IMR-90 (cell line): ENCODE measurements at regions not wholly inside any gene's neighbourhood (a gene's known extent, or its start where the extent isn't known, plus 50 kb on each side); places are given as distances from the start of the nearest gene placed in this dataset.

Source experiments
- ATAC-seq: fragments of 200-7000 bp; cut with Tn5 transposase; 2 replicates; pipeline ENCODE4 v1.9.1; 2020; ENCODE audit warnings: low read depth, mild to moderate bottlenecking, moderate library complexity
- BruUV-seq: library from RNA; stranded (reverse); fragments of 400-500 nt; replicated peaks from 2 replicates; lab custom pipeline; 2021; lab: Mats Ljungman, UMichigan
- CTCF ChIA-PET: fragments of 300-600 bp; formaldehyde crosslinking; extraction: SDS; loops from one replicate; lab custom pipeline; 2021; ENCODE audit warnings: antibody characterized with exemption; lab: Yijun Ruan, JAX
- POLR2A ChIA-PET: fragments of 300-600 bp; sonication (Branson Sonifier 250); formaldehyde crosslinking; loops from one replicate; lab custom pipeline; 2022; ENCODE audit warnings: antibody characterized with exemption; ENCODE audit not compliant: unreplicated experiment; lab: Charles Lee
- DNase-seq: peaks from one replicate; pipeline ENCODE4 v3.0.0; 2013
- H2AFZ ChIP-seq: replicated peaks from 2 replicates; pipeline ENCODE3; 2013; ENCODE audit warnings: low read length, mild to moderate bottlenecking; ENCODE audit not compliant: poor library complexity
- H2AK5ac ChIP-seq: 2 replicates; pipeline ENCODE4 v1.6.1; 2013; ENCODE audit warnings: low read depth, low read length, inconsistent platforms
- H2AK9ac ChIP-seq: replicated peaks from 2 replicates; pipeline ENCODE3; 2013; ENCODE audit warnings: mild to moderate bottlenecking, low read depth, low read length, moderate library complexity; ENCODE audit not compliant: poor library complexity
- H2BK120ac ChIP-seq: 2 replicates; pipeline ENCODE4 v1.6.1; 2013; ENCODE audit warnings: low read depth, low read length, inconsistent platforms
- H2BK15ac ChIP-seq: 3 replicates; pipeline ENCODE4 v1.6.1; 2013; ENCODE audit warnings: low read depth, low read length, inconsistent platforms
- H2BK20ac ChIP-seq: 2 replicates; pipeline ENCODE4 v1.6.1; 2013; ENCODE audit warnings: low read depth, mild to moderate bottlenecking, inconsistent platforms, low read length, moderate library complexity
- H2BK5ac ChIP-seq: 2 replicates; pipeline ENCODE4 v1.6.1; 2013; ENCODE audit warnings: mild to moderate bottlenecking, low read depth, low read length, inconsistent platforms; ENCODE audit not compliant: poor library complexity, severe bottlenecking
- H3K14ac ChIP-seq: replicated peaks from 2 replicates; pipeline ENCODE4 v1.6.1; 2013; ENCODE audit warnings: low read depth, low read length, inconsistent platforms
- H3K18ac ChIP-seq: 2 replicates; pipeline ENCODE4 v1.6.1; 2013; ENCODE audit warnings: low read depth, low read length, control low read depth
- H3K23ac ChIP-seq: 2 replicates; pipeline ENCODE4 v1.6.1; 2013; ENCODE audit warnings: low read depth, low read length, inconsistent platforms
- H3K27ac ChIP-seq: 2 replicates; pipeline ENCODE4 v1.5.1; 2013; ENCODE audit warnings: mild to moderate bottlenecking, control low read depth, low read length; ENCODE audit not compliant: insufficient read depth
- H3K27me3 ChIP-seq: 2 replicates; pipeline ENCODE4 v1.6.1; 2013; ENCODE audit warnings: low read length; ENCODE audit not compliant: control insufficient read depth, insufficient read depth
- H3K36me3 ChIP-seq: 2 replicates; pipeline ENCODE4 v1.6.1; 2013; ENCODE audit warnings: low read length, mixed read lengths; ENCODE audit not compliant: control insufficient read depth, insufficient read depth
- H3K4ac ChIP-seq: 2 replicates; pipeline ENCODE4 v1.6.1; 2013; ENCODE audit warnings: low read depth, low read length, inconsistent platforms
- H3K4me1 ChIP-seq: 2 replicates; pipeline ENCODE4 v1.6.1; 2013; ENCODE audit warnings: low read length, mixed read lengths; ENCODE audit not compliant: control insufficient read depth, insufficient read depth
- H3K4me2 ChIP-seq: 2 replicates; pipeline ENCODE4 v1.6.1; 2013; ENCODE audit warnings: low read depth, mild to moderate bottlenecking, control low read depth, low read length, moderate library complexity
- H3K4me3 ChIP-seq: 2 replicates; pipeline ENCODE4 v1.5.1; 2013; ENCODE audit warnings: low read depth, mild to moderate bottlenecking, control low read depth, low read length, moderate library complexity; ENCODE audit not compliant: insufficient read depth
- H3K56ac ChIP-seq: 2 replicates; pipeline ENCODE4 v1.6.1; 2013; ENCODE audit warnings: low read length, inconsistent platforms; ENCODE audit not compliant: insufficient read depth; ENCODE audit errors: extremely low read depth
- H3K79me1 ChIP-seq, 2 experiments: 2 replicates each; pipeline ENCODE4 v1.6.1; 2013; ENCODE audit warnings: low read length in 2 of 2, inconsistent platforms in 1 of 2, low read depth in 1 of 2
- H3K9ac ChIP-seq: 2 replicates; pipeline ENCODE4 v1.6.1; 2013; ENCODE audit warnings: low read depth, low read length, control low read depth
- H3K9me1 ChIP-seq: 2 replicates; pipeline ENCODE4 v1.6.1; 2013; ENCODE audit warnings: low read length, inconsistent platforms; ENCODE audit not compliant: insufficient read depth
- H3K9me3 ChIP-seq: 2 replicates; pipeline ENCODE4 v1.6.1; 2013; ENCODE audit warnings: low read length; ENCODE audit not compliant: control insufficient read depth, insufficient read depth
- H4K20me1 ChIP-seq: 2 replicates; pipeline ENCODE4 v1.6.1; 2013; ENCODE audit warnings: low read length, inconsistent platforms; ENCODE audit not compliant: insufficient read depth
- H4K5ac ChIP-seq: 2 replicates; pipeline ENCODE4 v1.6.1; 2013; ENCODE audit warnings: mild to moderate bottlenecking, low read depth, low read length, control low read depth
- H4K8ac ChIP-seq, 2 experiments: 2 replicates each; pipeline ENCODE4 v1.6.1; 2013; ENCODE audit warnings: low read depth in 2 of 2, low read length in 2 of 2, control low read depth in 1 of 2, inconsistent platforms in 1 of 2
- H4K91ac ChIP-seq: 2 replicates; pipeline ENCODE4 v1.6.1; 2013; ENCODE audit warnings: low read depth, low read length, inconsistent platforms; ENCODE audit not compliant: insufficient read depth
- BHLHE40 ChIP-seq: fragments of 150-350 bp; IDR thresholded peaks from 2 replicates; pipeline ENCODE4 v1.6.1; 2016; ENCODE audit warnings: mild to moderate bottlenecking, low read depth, low read length
- FOS ChIP-seq: fragments of 150-350 bp; IDR thresholded peaks from 2 replicates; pipeline ENCODE4 v1.6.1; 2016; ENCODE audit warnings: low read depth, low read length
- MAFK ChIP-seq: IDR thresholded peaks from 2 replicates; pipeline ENCODE4 v1.6.1; 2012; ENCODE audit warnings: low read depth, low read length, improper control_type of control experiment
- MAZ ChIP-seq: IDR thresholded peaks from 2 replicates; pipeline ENCODE4 v1.6.1; 2012; ENCODE audit warnings: low read depth, mild to moderate bottlenecking, low read length, improper control_type of control experiment, moderate library complexity, borderline replicate concordance
- POLR2A ChIP-seq: IDR thresholded peaks from 2 replicates; pipeline ENCODE4 v1.6.1; 2012; ENCODE audit warnings: mild to moderate bottlenecking, low read depth, low read length
- RAD21 ChIP-seq: IDR thresholded peaks from 2 replicates; pipeline ENCODE4 v1.6.1; 2012; ENCODE audit warnings: low read length, improper control_type of control experiment
- RCOR1 ChIP-seq: IDR thresholded peaks from 2 replicates; pipeline ENCODE4 v1.6.1; 2012; ENCODE audit warnings: mild to moderate bottlenecking, low read length, improper control_type of control experiment; ENCODE audit not compliant: insufficient replicate concordance
- RFX5 ChIP-seq: IDR thresholded peaks from 2 replicates; pipeline ENCODE4 v1.8.0; 2012; ENCODE audit warnings: low read depth, mild to moderate bottlenecking, low read length, moderate library complexity
- dilution Hi-C: fragments of 300-500 bp; cut with HindIII; formaldehyde crosslinking; loops from one replicate; pipeline ENCODE4 v1.14.3; 2018; ENCODE audit warnings: low sequenced_read_pairs; ENCODE audit not compliant: unreplicated experiment
- in situ Hi-C: fragments of 300-500 bp; cut with MboI; formaldehyde crosslinking; loops from 3 replicates; pipeline ENCODE4 v1.14.3; 2019; ENCODE audit warnings: low sequenced_read_pairs, inconsistent platforms, mixed read lengths
- intact Hi-C: fragments of 100-400 bp; cut with micrococcal nuclease; formaldehyde crosslinking; loops from 2 replicates; pipeline ENCODE4 v1.10.0; 2022
- TF ChIP-seq, protein P1 (sequence below): conservative IDR thresholded peaks from 2 replicates; pipeline ENCODE4 v1.5.1; 2012; ENCODE audit warnings: mild to moderate bottlenecking, low read depth, low read length, improper control_type of control experiment

DNA sequence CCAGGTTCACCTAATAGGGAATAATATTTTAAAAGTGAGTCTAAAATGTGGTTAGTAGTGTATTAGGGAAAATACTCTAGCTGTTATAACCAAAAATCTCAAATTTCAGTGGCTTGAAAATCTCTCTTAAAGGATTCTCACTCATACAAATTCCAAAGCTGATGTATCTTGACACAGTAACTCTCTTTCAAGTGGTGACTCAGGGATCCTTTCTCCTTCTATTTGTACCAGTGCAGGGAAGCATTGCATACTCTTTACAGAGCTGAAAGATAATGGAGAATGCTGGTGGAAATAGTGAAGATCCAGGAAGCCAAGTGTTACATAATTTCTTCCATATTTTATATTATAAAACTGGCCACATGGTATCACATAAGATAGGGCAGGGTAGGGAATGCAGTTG, 560.2 kb upstream of the CDH9 start:
- ATAC-seq (no peak), DNase-seq (no peak)
- Histone ChIP-seq H3K4me1 (no peaks in the 10 kb centered on the region), H4K5ac (no peak overlapping the region), H3K9ac (no peak overlapping the region), H2BK120ac (no peak overlapping the region), H4K8ac (no peak overlapping the region), H2AFZ (no peak overlapping the region), H3K4me2 (no peak overlapping the region), H3K18ac (no peak overlapping the region), H2BK5ac (no peak overlapping the region), H3K14ac (no peak overlapping the region), H3K4ac (no peak overlapping the region), H2AK9ac (no peak overlapping the region), H3K4me3 (no peak overlapping the region), H3K9me1 (no peaks in the 10 kb centered on the region), H3K56ac (no peak overlapping the region), H2BK15ac (no peak overlapping the region), H3K27ac (no peak overlapping the region), H3K23ac (no peak overlapping the region), H4K20me1 (no peaks in the 10 kb centered on the region), H3K36me3 (no peaks in the 10 kb centered on the region), H2AK5ac (no peak overlapping the region), H3K79me1 (no peaks in the 10 kb centered on the region), H3K9me3 (0 out of 2 replicates have a peak, but pooled peaks cover 2% of the 10 kb centered on the region), H3K27me3 (no peaks in the 10 kb centered on the region), H2BK20ac (no peak overlapping the region), H4K91ac (no peak overlapping the region)
- ChIA-PET POLR2A (no interaction called here), CTCF (no interaction called here)
- no TSS peak for BruUV-seq
- dilution Hi-C loops (no loop called here), in situ Hi-C loops (no loop called here), intact Hi-C loops (no loop called here)
- no peak for TF ChIP-seq RCOR1
- TF ChIP-seq MAZ, result no peak
- TF ChIP-seq POLR2A, result no peak
- TF ChIP-seq RFX5, result no peak
- TF ChIP-seq, protein P1, sequence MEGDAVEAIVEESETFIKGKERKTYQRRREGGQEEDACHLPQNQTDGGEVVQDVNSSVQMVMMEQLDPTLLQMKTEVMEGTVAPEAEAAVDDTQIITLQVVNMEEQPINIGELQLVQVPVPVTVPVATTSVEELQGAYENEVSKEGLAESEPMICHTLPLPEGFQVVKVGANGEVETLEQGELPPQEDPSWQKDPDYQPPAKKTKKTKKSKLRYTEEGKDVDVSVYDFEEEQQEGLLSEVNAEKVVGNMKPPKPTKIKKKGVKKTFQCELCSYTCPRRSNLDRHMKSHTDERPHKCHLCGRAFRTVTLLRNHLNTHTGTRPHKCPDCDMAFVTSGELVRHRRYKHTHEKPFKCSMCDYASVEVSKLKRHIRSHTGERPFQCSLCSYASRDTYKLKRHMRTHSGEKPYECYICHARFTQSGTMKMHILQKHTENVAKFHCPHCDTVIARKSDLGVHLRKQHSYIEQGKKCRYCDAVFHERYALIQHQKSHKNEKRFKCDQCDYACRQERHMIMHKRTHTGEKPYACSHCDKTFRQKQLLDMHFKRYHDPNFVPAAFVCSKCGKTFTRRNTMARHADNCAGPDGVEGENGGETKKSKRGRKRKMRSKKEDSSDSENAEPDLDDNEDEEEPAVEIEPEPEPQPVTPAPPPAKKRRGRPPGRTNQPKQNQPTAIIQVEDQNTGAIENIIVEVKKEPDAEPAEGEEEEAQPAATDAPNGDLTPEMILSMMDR, result no peak
- TF ChIP-seq FOS, result no peak
- no peak for TF ChIP-seq RAD21
- TF ChIP-seq BHLHE40, result no peak
- no peak for TF ChIP-seq MAFK
